ENCODE measurements at regions not wholly inside any gene's neighbourhood (a gene's known extent, or its start where the extent isn't known, plus 50 kb on each side); places are given as distances from the start of the nearest gene placed in this dataset.

DNA sequence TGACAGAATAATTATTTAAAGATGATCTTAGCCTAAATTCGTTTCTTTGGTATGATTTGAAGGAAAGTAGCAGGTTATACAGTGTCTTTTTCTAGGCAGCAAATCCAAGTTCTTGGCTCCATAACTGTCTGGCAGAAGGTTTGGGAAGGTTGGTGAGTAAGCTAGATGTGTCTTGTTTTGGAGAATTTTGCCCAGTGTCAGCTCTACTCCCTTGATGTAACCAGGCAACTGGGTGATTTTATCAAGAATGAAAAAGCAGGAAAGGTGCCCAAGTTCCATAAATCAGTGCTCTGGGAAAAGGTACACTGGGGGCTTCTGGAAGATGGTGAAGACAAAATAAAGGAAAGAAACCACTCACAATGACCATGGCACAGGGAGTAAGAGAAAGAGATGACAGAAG, 71.5 kb upstream of the USP47 start:
- no peak overlapping the region for H3K4me3 ChIP-seq (ENCODE audit: low read depth, low read length)
- TF ChIP-seq, protein P1, sequence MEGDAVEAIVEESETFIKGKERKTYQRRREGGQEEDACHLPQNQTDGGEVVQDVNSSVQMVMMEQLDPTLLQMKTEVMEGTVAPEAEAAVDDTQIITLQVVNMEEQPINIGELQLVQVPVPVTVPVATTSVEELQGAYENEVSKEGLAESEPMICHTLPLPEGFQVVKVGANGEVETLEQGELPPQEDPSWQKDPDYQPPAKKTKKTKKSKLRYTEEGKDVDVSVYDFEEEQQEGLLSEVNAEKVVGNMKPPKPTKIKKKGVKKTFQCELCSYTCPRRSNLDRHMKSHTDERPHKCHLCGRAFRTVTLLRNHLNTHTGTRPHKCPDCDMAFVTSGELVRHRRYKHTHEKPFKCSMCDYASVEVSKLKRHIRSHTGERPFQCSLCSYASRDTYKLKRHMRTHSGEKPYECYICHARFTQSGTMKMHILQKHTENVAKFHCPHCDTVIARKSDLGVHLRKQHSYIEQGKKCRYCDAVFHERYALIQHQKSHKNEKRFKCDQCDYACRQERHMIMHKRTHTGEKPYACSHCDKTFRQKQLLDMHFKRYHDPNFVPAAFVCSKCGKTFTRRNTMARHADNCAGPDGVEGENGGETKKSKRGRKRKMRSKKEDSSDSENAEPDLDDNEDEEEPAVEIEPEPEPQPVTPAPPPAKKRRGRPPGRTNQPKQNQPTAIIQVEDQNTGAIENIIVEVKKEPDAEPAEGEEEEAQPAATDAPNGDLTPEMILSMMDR (IDR thresholded peaks at IDR 0.05; ENCODE audit: borderline replicate concordance, insufficient read depth, low read depth, low read length), result no peak

DNA sequence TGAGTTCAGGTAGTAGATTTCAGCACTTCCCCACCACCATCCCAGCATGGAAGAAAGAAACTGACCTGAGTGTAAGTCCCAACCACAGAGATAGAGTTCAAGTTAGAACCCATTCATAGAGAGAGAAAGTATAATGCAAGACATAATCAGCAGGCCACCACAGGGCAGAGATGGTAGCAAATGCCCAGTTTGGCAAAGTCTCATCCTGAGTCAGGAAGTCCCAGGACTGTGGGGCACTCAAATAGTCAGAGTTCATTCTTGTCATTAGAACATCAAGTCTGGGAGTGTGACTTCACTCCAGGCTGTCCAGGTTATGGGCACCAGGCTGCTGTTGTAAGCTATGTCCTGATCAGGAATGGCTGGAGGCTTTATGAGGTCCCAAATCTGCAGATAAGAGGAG, 72.0 kb upstream of the USP47 start:
- no peak overlapping the region for H3K4me3 ChIP-seq (ENCODE audit: low read depth, low read length)
- TF ChIP-seq, protein P1 (IDR thresholded peaks at IDR 0.05; ENCODE audit: borderline replicate concordance, insufficient read depth, low read depth, low read length), result no peak

DNA sequence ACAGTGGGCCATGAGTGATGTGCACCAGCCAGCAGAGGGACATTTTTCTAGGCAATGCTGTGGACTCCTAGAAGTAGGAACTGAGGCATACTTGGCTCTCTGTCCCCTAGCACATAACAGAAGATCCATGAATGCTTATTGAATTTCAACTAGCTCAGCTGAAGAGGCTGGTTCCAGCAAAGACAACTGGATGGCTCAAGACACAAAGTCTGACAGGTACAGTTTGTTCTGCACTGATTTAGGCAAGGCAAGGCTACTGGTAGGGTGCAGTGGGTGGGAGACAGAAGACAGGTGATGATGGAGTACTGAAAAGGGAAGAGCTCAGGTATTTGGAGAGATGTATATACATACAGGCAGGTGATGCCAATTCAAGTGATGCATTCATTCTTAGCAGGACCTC, 72.4 kb upstream of the USP47 start:
- no peak overlapping the region for H3K4me3 ChIP-seq (ENCODE audit: low read depth, low read length)
- TF ChIP-seq, protein P1 (IDR thresholded peaks at IDR 0.05; ENCODE audit: borderline replicate concordance, insufficient read depth, low read depth, low read length), result no peak

DNA sequence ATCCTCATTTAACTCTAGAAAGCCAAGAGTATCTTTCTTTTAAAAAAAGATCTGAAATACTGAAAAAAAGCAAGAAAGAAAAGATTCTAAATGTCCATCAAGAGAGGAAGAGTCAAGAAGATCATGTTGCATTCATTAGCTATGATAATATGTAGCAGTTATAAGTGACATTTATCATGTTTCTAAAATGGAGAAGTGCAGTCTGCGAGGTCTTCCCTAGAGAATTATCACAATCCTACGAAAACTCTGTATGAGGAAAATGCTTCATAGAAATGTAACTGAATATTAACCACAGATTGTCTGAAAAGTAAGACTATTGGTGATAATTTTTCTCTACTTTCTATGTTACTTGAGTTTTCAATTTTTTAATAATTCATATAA, 77.4 kb upstream of the USP47 start:
- TF ChIP-seq, protein P1 (IDR thresholded peaks at IDR 0.05; ENCODE audit: borderline replicate concordance, insufficient read depth, low read depth, low read length), result no peak
- H3K4me3 ChIP-seq (ENCODE audit: low read depth, low read length), result no peak overlapping the region

DNA sequence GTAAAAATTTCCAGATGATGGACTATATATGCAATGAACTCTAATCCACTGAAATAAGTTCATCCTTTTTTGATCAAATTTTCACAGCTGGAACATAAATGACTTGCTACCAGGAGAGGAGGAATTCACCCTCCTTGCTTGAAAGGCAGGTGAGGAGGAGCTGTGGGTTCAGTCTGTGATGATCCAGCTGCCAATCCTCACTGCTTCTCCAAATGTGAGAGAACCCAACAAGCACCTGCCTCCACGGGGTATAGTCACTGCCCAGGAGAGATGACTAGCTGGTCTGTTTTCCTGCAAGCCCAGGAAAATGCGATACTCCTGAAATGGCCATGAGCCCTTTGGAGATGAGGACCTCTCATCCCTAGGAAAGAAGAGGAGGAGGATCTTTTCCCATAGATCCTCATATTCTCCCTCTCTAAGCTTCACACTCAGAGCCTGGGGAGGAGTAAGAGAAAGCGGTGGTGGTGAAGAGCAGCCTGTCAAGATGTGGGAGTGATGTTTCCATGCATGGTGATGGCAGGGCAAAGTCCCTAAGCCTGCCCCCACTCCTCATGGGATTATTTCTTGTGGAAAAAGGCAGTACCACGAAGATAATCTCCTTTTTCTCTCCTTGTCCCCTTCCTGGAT, 77.9 kb upstream of the USP47 start:
- H3K4me3 ChIP-seq (ENCODE audit: low read depth, low read length), result no peak overlapping the region
- TF ChIP-seq, protein P1 (IDR thresholded peaks at IDR 0.05; ENCODE audit: borderline replicate concordance, insufficient read depth, low read depth, low read length), result no peak

DNA sequence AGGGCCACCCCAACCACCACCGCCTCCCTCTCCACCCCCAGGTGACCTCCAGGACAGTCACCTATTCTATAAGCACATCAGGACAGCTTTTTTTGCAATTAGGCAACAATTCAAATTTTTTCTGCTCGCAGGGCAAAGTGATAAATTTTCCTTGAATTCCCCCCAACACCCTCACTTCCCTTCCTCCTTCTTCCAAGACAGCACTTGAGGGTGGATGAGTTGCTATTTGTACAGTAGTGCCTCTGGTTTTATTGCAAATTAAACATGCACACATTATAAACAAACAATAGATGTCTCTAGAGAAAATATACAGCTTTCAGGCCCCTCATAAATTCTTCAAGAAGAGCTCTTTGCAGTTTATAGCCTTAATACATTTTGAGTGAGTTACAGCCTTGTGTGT, 80.9 kb upstream of the USP47 start:
- TF ChIP-seq, protein P1 (IDR thresholded peaks at IDR 0.05; ENCODE audit: borderline replicate concordance, insufficient read depth, low read depth, low read length), result no peak
- no peak overlapping the region for H3K4me3 ChIP-seq (ENCODE audit: low read depth, low read length)

DNA sequence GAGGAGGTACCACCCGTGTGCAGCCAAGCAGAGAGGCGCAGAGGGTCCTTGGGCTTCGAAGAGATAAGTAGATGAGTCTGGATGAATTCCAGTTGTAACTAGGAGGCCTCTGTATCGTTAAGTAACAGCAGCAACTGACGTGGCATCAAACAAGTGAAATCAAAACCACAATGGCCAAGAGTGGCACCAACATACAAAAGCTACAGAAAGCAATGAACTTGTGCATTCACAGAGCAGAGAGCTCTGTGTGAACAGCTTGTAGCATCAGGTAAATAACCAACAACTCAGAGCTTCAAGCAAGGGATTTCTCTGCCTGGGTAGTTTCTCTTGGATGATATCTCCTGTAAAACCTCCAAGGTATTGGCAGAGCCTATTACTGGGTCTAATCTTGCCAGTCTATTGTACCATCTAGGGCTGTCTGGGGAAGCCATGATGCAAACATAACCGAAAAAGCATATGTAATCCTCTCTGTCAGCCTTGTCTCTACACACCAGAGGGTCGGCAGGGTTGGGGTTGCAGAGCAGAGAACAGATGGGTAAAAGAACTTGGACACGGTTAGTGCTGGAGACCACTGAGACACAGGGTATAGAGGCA, 83.1 kb upstream of the USP47 start:
- no peak overlapping the region for H3K4me3 ChIP-seq (ENCODE audit: low read depth, low read length)
- TF ChIP-seq, protein P1 (IDR thresholded peaks at IDR 0.05; ENCODE audit: borderline replicate concordance, insufficient read depth, low read depth, low read length), result no peak

Measured in GM12875 (cell line).